ENCODE measurements at regions not wholly inside any gene's neighbourhood (a gene's known extent, or its start where the extent isn't known, plus 50 kb on each side); places are given as distances from the start of the nearest gene placed in this dataset.

DNA sequence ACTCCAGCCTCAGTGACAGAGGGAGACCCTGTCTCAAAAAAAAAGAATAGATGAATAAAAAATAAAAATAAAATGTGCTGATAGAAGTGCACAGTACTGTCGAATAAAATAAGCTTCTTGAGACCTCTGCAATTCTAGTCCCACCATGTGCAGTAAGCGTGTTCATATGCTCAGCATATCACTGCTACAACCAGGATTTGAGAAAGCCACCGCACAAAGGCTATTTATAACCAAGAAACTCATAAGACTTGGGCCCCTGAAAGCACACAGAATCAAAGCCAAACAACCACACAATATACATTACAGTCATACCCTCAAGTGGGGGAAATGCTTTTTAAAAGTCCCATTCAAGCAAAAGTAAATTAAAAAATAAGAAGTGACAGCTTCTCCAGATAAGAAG is 56.5 kb upstream of the FXR1 start:
- TF ChIP-seq POLR2A (IDR thresholded peaks at IDR 0.05) = no peak
- TF ChIP-seq, protein P1, sequence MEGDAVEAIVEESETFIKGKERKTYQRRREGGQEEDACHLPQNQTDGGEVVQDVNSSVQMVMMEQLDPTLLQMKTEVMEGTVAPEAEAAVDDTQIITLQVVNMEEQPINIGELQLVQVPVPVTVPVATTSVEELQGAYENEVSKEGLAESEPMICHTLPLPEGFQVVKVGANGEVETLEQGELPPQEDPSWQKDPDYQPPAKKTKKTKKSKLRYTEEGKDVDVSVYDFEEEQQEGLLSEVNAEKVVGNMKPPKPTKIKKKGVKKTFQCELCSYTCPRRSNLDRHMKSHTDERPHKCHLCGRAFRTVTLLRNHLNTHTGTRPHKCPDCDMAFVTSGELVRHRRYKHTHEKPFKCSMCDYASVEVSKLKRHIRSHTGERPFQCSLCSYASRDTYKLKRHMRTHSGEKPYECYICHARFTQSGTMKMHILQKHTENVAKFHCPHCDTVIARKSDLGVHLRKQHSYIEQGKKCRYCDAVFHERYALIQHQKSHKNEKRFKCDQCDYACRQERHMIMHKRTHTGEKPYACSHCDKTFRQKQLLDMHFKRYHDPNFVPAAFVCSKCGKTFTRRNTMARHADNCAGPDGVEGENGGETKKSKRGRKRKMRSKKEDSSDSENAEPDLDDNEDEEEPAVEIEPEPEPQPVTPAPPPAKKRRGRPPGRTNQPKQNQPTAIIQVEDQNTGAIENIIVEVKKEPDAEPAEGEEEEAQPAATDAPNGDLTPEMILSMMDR (IDR thresholded peaks at IDR 0.05) = no peak

All from Peyer's patch (tissue), 4 donors.